ENCODE measurements at regions not wholly inside any gene's neighbourhood (a gene's known extent, or its start where the extent isn't known, plus 50 kb on each side); places are given as distances from the start of the nearest gene placed in this dataset.

DNA sequence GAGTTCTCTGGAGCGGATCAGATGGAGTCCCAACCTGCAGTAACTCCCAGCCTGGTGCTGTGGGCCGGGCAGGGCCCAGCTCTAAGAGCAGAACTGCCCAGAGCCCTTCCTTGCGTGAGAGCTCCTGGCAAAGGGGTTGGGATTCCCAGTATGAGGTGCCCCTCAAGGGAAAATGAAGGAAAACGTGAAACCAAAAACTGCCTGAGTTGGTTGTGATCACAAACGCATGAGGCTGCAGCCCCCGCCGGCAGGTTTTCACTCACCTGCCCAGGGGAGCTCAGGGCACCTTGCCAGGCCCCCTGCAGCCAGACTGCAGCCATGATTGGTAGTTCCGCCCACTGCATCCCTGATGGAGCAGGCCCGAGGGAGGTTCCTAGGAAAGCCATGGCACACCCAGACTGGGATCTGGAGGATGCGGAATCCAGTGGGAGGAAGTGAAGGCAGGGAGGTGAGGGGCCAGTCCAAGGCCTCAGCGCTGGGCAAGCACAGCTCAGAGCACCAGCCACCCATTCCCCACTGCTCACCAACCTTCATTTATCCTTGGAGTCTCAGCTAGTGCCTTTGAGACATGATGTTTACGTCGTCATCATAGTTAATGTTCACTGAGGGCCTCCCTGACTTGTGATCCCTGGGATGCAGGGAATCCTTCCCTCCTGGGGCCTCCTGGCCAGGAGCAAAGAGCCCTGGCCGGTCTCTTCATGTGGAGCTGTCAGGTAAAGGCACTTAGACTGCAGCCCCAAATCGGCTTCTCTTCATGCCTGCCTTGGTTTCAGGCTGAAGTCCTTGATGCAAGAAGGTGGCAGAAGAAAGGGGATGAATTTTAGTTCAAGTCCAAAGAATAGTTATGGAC is 103.2 kb downstream of the INHBB start:
- Histone ChIP-seq H3K4me2 (ENCODE audit: insufficient read depth, low read length) (no peak overlapping the region), H4K20me1 (ENCODE audit: insufficient read depth, low read length) (no peaks in the 10 kb centered on the region), H3K9me3 (ENCODE audit: insufficient read depth, low read length, severe bottlenecking) (no peaks in the 10 kb centered on the region), H3K27me3 (ENCODE audit: insufficient read depth, low read length, poor library complexity) (no peaks in the 10 kb centered on the region), H3K9ac (ENCODE audit: low read depth, low read length) (no peak overlapping the region), H3K4me3 (ENCODE audit: low read depth in 1 of 2, low read length in 2 of 2) (no peak overlapping the region), H3K27ac (ENCODE audit: low read length) (no peak overlapping the region), H2AFZ (ENCODE audit: low read depth, low read length) (no peak overlapping the region), H3K79me2 (ENCODE audit: insufficient read depth, low read length) (no peaks in the 10 kb centered on the region), H3K36me3 (ENCODE audit: insufficient read depth, low read length) (no peaks in the 10 kb centered on the region), H3K4me1 (ENCODE audit: insufficient read depth, low read length) (no peaks in the 10 kb centered on the region)
- no peak for DNase-seq
- TF ChIP-seq, protein P1, sequence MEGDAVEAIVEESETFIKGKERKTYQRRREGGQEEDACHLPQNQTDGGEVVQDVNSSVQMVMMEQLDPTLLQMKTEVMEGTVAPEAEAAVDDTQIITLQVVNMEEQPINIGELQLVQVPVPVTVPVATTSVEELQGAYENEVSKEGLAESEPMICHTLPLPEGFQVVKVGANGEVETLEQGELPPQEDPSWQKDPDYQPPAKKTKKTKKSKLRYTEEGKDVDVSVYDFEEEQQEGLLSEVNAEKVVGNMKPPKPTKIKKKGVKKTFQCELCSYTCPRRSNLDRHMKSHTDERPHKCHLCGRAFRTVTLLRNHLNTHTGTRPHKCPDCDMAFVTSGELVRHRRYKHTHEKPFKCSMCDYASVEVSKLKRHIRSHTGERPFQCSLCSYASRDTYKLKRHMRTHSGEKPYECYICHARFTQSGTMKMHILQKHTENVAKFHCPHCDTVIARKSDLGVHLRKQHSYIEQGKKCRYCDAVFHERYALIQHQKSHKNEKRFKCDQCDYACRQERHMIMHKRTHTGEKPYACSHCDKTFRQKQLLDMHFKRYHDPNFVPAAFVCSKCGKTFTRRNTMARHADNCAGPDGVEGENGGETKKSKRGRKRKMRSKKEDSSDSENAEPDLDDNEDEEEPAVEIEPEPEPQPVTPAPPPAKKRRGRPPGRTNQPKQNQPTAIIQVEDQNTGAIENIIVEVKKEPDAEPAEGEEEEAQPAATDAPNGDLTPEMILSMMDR (IDR thresholded peaks at IDR 0.05; ENCODE audit: borderline replicate concordance, extremely low read depth, low read length, poor library complexity, severe bottlenecking): no peak
- no peak for TF ChIP-seq EZH2 (IDR thresholded peaks at IDR 0.05; ENCODE audit: borderline replicate concordance, low read depth, low read length, severe bottlenecking)
- no peak for ATAC-seq (ENCODE audit: insufficient read depth, low read depth)

DNA sequence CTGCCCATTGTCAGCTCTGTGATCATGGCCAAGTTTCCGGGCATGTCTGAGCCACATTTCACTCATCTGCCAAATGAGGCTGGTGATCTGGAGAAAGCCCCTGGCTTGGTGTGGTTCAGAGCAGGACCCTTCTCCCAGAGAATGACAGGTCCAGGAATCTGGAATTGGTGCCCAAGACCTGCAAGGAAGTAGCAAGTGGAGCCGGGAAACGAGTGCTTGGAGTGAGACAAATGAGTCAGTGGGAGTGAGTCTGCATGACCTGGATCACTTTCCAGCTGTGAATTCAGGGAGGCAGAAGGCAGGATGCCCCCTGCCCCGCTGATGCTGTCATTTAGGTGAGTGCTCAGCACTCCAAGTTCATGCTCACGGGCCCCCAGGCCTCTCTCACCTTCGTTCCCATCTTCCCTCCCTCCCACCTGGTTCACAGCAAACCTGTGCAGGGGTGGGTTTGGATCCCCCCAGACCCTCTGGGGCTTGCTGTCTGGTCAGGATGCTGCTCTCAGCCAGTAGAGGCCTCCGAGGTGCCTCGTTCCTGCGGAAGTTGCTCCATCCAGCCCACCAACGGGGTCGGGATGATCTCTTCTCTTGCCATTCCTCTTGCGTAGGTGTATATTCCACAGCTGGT is 104.4 kb downstream of the INHBB start:
- ATAC-seq (ENCODE audit: insufficient read depth, low read depth) (no peak), DNase-seq (no peak)
- Histone ChIP-seq H3K79me2 (ENCODE audit: insufficient read depth, low read length) (no peaks in the 10 kb centered on the region), H3K9me3 (ENCODE audit: insufficient read depth, low read length, severe bottlenecking) (no peaks in the 10 kb centered on the region), H3K4me1 (ENCODE audit: insufficient read depth, low read length) (no peaks in the 10 kb centered on the region), H3K4me2 (ENCODE audit: insufficient read depth, low read length) (no peak overlapping the region), H3K9ac (ENCODE audit: low read depth, low read length) (no peak overlapping the region), H3K27me3 (ENCODE audit: insufficient read depth, low read length, poor library complexity) (no peaks in the 10 kb centered on the region), H3K36me3 (ENCODE audit: insufficient read depth, low read length) (no peaks in the 10 kb centered on the region), H4K20me1 (ENCODE audit: insufficient read depth, low read length) (no peaks in the 10 kb centered on the region), H3K4me3 (ENCODE audit: low read depth in 1 of 2, low read length in 2 of 2) (no peak overlapping the region), H2AFZ (ENCODE audit: low read depth, low read length) (no peak overlapping the region), H3K27ac (ENCODE audit: low read length) (no peak overlapping the region)
- TF ChIP-seq EZH2 (IDR thresholded peaks at IDR 0.05; ENCODE audit: borderline replicate concordance, low read depth, low read length, severe bottlenecking): no peak
- TF ChIP-seq, protein P1 (IDR thresholded peaks at IDR 0.05; ENCODE audit: borderline replicate concordance, extremely low read depth, low read length, poor library complexity, severe bottlenecking): no peak

DNA sequence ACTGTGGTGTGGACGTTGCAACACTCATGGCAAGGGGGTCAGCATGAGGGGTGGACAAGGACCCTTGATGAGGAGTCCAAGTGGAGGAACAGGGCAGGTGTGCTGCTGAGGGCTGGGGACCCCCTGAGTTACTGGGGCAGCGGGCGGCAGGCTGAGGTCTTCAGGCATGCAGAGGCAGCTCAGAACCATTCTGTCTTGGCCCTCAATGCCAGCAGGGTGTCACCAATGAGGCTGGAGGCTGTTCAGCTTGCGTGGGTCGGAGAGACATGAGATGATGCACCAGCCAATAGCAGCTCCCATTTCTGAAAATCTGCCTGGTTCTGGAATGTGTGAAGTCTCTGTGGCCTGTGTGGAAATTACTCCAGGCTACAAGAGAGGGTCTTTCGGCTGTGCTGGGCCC is 105.4 kb downstream of the INHBB start:
- Histone ChIP-seq H3K4me1 (ENCODE audit: insufficient read depth, low read length) (no peaks in the 10 kb centered on the region), H3K4me2 (ENCODE audit: insufficient read depth, low read length) (no peak overlapping the region), H4K20me1 (ENCODE audit: insufficient read depth, low read length) (no peaks in the 10 kb centered on the region), H3K36me3 (ENCODE audit: insufficient read depth, low read length) (no peaks in the 10 kb centered on the region), H3K79me2 (ENCODE audit: insufficient read depth, low read length) (no peaks in the 10 kb centered on the region), H3K27me3 (ENCODE audit: insufficient read depth, low read length, poor library complexity) (no peaks in the 10 kb centered on the region), H3K4me3 (ENCODE audit: low read depth in 1 of 2, low read length in 2 of 2) (no peak overlapping the region), H3K9ac (ENCODE audit: low read depth, low read length) (no peak overlapping the region), H3K9me3 (ENCODE audit: insufficient read depth, low read length, severe bottlenecking) (no peaks in the 10 kb centered on the region), H2AFZ (ENCODE audit: low read depth, low read length) (no peak overlapping the region), H3K27ac (ENCODE audit: low read length) (no peak overlapping the region)
- ATAC-seq (ENCODE audit: insufficient read depth, low read depth) (no peak), DNase-seq (no peak)
- no peak for TF ChIP-seq EZH2 (IDR thresholded peaks at IDR 0.05; ENCODE audit: borderline replicate concordance, low read depth, low read length, severe bottlenecking)
- TF ChIP-seq, protein P1 (IDR thresholded peaks at IDR 0.05; ENCODE audit: borderline replicate concordance, extremely low read depth, low read length, poor library complexity, severe bottlenecking): no peak
